ENCODE measurements at regions not wholly inside any gene's neighbourhood (a gene's known extent, or its start where the extent isn't known, plus 50 kb on each side); places are given as distances from the start of the nearest gene placed in this dataset.

DNA sequence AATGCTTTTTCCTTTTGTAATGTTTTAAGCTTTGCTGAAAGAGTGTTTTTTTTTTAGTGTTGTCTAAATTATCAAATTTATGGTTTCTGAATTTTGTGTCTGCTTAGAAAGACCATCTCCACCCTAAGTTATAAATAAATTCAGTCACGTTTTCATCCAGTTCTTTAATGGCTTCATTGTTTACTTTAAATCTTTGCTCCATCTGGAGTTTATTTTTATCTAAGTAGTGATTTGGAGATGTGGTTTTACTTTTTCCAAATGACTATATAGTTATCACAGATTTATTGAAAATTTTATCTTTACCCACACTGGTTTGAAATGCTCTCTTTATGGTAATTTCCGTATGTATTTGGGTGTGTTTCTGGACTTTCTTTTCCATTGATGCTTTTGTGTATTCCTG is 577.2 kb upstream of the ZNF608 start:
- H3K27me3 Mint-ChIP-seq, result no peaks in the 10 kb centered on the region
- no peak overlapping the region for H3K27ac Mint-ChIP-seq
- TF ChIP-seq, protein P1, sequence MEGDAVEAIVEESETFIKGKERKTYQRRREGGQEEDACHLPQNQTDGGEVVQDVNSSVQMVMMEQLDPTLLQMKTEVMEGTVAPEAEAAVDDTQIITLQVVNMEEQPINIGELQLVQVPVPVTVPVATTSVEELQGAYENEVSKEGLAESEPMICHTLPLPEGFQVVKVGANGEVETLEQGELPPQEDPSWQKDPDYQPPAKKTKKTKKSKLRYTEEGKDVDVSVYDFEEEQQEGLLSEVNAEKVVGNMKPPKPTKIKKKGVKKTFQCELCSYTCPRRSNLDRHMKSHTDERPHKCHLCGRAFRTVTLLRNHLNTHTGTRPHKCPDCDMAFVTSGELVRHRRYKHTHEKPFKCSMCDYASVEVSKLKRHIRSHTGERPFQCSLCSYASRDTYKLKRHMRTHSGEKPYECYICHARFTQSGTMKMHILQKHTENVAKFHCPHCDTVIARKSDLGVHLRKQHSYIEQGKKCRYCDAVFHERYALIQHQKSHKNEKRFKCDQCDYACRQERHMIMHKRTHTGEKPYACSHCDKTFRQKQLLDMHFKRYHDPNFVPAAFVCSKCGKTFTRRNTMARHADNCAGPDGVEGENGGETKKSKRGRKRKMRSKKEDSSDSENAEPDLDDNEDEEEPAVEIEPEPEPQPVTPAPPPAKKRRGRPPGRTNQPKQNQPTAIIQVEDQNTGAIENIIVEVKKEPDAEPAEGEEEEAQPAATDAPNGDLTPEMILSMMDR (IDR thresholded peaks at IDR 0.05), result no peak
- ATAC-seq (ENCODE audit: low read depth) (no peak), DNase-seq (no peak)
- H3K9me3 Mint-ChIP-seq, result no peaks in the 10 kb centered on the region
- no peak overlapping the region for H3K4me3 Mint-ChIP-seq
- no peaks in the 10 kb centered on the region for H3K36me3 Mint-ChIP-seq (ENCODE audit: low read depth)
- CTCF ChIA-PET, result no interaction called here
- H3K4me1 Mint-ChIP-seq, result no peaks in the 10 kb centered on the region
- intact Hi-C loops (cut with micrococcal nuclease), result no loop called here
- POLR2A ChIA-PET, result no interaction called here

DNA sequence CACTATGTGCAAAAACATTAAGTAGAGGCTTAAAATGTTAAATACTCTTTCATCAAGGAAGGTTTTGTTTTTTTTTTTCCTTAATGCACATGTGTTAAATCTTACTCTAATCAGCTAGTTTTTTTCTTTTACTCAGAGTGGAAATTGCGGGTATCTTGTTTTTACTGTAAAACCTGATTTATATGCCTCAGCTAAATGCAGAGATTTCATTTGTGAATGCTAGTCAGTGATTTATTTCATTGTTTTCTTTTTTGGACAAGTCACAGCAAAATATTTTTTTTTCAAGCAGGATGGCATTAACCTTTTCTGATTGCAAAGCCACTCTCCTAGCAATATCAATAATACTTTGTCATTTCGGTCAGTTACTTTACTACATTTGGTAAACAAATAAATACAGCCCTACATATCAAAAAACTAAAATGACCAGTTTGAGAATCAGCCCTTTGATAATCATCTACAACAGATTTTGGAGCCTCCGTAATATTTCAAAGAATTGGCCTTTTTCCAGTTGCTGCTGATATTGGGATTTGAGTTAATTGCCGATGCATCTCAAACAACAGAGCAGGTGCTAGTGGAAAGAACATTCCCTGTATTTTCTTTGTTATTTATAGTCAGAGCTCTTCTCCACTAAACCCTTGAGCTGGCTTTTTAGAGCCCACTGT is 579.2 kb upstream of the ZNF608 start:
- Mint-ChIP-seq H3K4me1 (no peaks in the 10 kb centered on the region), H3K4me3 (no peak overlapping the region), H3K27me3 (no peaks in the 10 kb centered on the region), H3K36me3 (ENCODE audit: low read depth) (no peaks in the 10 kb centered on the region), H3K9me3 (no peaks in the 10 kb centered on the region), H3K27ac (no peak overlapping the region)
- intact Hi-C loops (cut with micrococcal nuclease), result no loop called here
- CTCF ChIA-PET, result no interaction called here
- POLR2A ChIA-PET, result interaction anchor here (0.8 kb wide), 1 partner anchor 68 kb away, joined by 7 read pairs; no protein-coding TSS in a partner anchor
- ATAC-seq (ENCODE audit: low read depth) (no peak), DNase-seq (no peak)
- TF ChIP-seq, protein P1 (IDR thresholded peaks at IDR 0.05), result no peak

DNA sequence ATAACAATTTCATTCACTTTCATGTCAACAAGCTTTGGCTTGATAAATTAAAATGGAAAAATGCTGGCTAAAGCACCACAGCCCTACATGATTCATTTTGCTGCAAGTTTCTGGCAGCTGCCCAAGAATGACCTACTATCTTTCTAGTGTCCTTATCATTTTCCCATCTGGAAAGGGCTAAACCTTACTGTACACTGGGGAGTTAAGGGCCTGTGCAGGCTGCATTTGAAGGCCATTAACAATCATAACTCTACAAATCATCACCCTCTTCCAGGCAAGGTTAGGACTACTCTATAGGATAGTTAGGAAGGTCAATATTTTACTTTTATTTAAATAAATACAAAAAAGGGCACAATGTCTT is 579.7 kb upstream of the ZNF608 start:
- Mint-ChIP-seq H3K9me3 (no peaks in the 10 kb centered on the region), H3K27ac (no peak overlapping the region), H3K27me3 (no peaks in the 10 kb centered on the region), H3K36me3 (ENCODE audit: low read depth) (no peaks in the 10 kb centered on the region), H3K4me3 (no peak overlapping the region), H3K4me1 (no peaks in the 10 kb centered on the region)
- DNase-seq, result no peak
- TF ChIP-seq, protein P1 (IDR thresholded peaks at IDR 0.05), result no peak
- ChIA-PET CTCF (no interaction called here), POLR2A (no interaction called here)
- intact Hi-C loops (cut with micrococcal nuclease), result no loop called here
- no peak for ATAC-seq (ENCODE audit: low read depth)

DNA sequence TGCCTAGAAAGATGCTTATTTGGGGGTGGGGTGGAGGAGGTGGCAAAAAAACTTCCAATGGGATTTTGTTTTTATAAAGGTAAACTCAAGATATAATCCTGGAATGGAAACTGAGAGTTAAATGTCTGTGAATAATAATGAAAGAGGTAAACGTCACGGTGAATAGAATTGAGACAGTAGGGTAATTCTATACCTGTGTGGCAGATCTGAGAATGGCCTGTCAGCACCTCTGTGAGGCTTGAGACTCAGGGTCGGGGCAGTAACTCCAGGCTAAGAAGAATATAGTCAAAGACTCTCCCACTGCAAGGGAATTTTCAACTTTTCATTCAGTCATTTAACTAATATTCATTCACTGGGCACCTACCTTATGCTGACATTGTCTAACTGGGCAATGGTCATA is 581.2 kb upstream of the ZNF608 start:
- DNase-seq (no peak), ATAC-seq (ENCODE audit: low read depth) (no peak)

DNA sequence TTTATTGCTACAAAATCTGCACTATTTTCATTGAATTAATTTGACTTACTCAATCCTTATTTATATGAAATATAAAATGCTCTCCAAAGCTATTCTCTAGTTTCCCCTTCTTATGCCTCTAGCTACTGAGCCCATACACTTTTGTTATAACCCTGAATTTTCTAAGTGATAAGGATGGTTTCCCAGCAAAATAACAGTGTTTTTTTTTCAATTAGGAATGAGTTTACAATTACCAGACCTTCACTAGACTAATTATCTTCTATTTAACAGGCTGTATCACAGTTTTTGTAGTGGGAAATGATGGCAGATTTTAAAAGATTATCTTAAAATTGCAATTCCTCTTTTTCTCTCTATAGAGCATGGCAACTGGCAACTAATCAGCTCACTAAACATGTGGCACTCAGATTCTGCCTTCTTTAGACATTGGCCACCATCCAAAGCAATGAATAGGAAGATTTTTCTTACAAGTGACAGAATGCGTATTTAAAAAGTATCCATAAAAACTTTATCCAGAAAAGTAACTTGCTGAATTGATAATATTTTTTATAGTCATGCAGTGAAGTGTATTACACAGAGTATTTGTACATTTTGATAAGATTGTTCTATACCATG is 585.7 kb upstream of the ZNF608 start:
- Mint-ChIP-seq H3K27me3 (no peaks in the 10 kb centered on the region), H3K36me3 (ENCODE audit: low read depth) (no peaks in the 10 kb centered on the region), H3K4me1 (peaks cover 3% of the 10 kb centered on the region), H3K27ac (no peak overlapping the region), H3K4me3 (no peak overlapping the region), H3K9me3 (no peaks in the 10 kb centered on the region)
- no peak for ATAC-seq (ENCODE audit: low read depth)
- no peak for DNase-seq
- ChIA-PET CTCF (no interaction called here), POLR2A (no interaction called here)
- TF ChIP-seq, protein P1 (IDR thresholded peaks at IDR 0.05), result no peak
- intact Hi-C loops (cut with micrococcal nuclease), result loop anchor here (10.0 kb wide), 1 partner anchor 1397 kb away; no protein-coding TSS in a partner anchor

More for the DNA sequence above, 581.2 kb upstream of the ZNF608 start:
- Mint-ChIP-seq H3K4me3 (no peak overlapping the region), H3K27ac (no peak overlapping the region), H3K4me1 (peaks cover 3% of the 10 kb centered on the region), H3K9me3 (no peaks in the 10 kb centered on the region), H3K27me3 (no peaks in the 10 kb centered on the region), H3K36me3 (ENCODE audit: low read depth) (no peaks in the 10 kb centered on the region)
- TF ChIP-seq, protein P1 (IDR thresholded peaks at IDR 0.05), result no peak
- intact Hi-C loops (cut with micrococcal nuclease), result no loop called here
- POLR2A ChIA-PET, result no interaction called here
- CTCF ChIA-PET, result no interaction called here
